HFFc6 (cell line): ENCODE measurements at regions not wholly inside any gene's neighbourhood (a gene's known extent, or its start where the extent isn't known, plus 50 kb on each side); places are given as distances from the start of the nearest gene placed in this dataset.

ENCODE experiments used
- DNase-seq: peaks from one replicate; pipeline ENCODE4 v3.0.0-alpha.2; 2018
- H3K27ac Mint-ChIP-seq: 2 replicates; pipeline ENCODE4 v1.8.0; 2020; ENCODE audit warnings: mild to moderate bottlenecking, mixed read lengths
- H3K27me3 Mint-ChIP-seq: 2 replicates; pipeline ENCODE4 v1.8.0; 2021; ENCODE audit warnings: mild to moderate bottlenecking, moderate library complexity, mixed read lengths; ENCODE audit not compliant: insufficient read depth
- H3K36me3 Mint-ChIP-seq: 2 replicates; pipeline ENCODE4 v1.8.0; 2021; ENCODE audit warnings: low read depth, mixed read lengths
- H3K4me1 Mint-ChIP-seq: 2 replicates; pipeline ENCODE4 v1.8.0; 2020; ENCODE audit warnings: low read depth, mixed read lengths
- H3K4me3 Mint-ChIP-seq: 2 replicates; pipeline ENCODE4 v1.8.0; 2020; ENCODE audit warnings: mild to moderate bottlenecking, moderate library complexity, mixed read lengths
- H3K9me3 Mint-ChIP-seq: 2 replicates; pipeline ENCODE4 v1.8.0; 2020; ENCODE audit warnings: mild to moderate bottlenecking, mixed read lengths
- TF ChIP-seq, protein P1 (sequence below): fragments of 200-600 bp; sonication (generic); IDR thresholded peaks from 2 replicates; pipeline ENCODE4 v1.5.0; 2021; ENCODE audit warnings: antibody characterized with exemption, mild to moderate bottlenecking

DNA sequence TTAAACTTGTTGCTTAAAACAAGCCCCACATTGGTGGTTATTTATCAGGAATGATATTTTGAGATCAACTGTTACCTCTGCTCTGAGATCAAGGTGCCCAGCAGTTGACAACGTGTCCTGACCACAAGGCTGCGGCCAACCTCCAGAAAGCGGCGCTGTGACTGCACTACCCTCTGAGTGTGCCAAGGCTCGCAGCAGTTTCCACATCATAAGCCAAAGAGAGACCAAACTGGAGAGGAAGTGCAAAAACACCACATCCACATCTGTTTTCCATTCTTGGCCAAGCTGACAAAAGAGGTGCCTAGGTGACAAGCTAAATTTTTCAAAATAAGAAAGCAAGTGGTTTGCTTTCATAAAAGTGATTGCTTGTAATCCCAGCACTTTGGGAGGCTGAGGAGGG lies 410.8 kb upstream of the POU3F3 start:
- no peak overlapping the region for H3K4me3 Mint-ChIP-seq
- H3K9me3 Mint-ChIP-seq: peaks cover 59% of the 10 kb centered on the region
- no peaks in the 10 kb centered on the region for H3K36me3 Mint-ChIP-seq
- H3K4me1 Mint-ChIP-seq: no peaks in the 10 kb centered on the region
- no peak for DNase-seq
- TF ChIP-seq, protein P1, sequence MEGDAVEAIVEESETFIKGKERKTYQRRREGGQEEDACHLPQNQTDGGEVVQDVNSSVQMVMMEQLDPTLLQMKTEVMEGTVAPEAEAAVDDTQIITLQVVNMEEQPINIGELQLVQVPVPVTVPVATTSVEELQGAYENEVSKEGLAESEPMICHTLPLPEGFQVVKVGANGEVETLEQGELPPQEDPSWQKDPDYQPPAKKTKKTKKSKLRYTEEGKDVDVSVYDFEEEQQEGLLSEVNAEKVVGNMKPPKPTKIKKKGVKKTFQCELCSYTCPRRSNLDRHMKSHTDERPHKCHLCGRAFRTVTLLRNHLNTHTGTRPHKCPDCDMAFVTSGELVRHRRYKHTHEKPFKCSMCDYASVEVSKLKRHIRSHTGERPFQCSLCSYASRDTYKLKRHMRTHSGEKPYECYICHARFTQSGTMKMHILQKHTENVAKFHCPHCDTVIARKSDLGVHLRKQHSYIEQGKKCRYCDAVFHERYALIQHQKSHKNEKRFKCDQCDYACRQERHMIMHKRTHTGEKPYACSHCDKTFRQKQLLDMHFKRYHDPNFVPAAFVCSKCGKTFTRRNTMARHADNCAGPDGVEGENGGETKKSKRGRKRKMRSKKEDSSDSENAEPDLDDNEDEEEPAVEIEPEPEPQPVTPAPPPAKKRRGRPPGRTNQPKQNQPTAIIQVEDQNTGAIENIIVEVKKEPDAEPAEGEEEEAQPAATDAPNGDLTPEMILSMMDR: no peak
- no peaks in the 10 kb centered on the region for H3K27me3 Mint-ChIP-seq
- H3K27ac Mint-ChIP-seq: no peak overlapping the region

DNA sequence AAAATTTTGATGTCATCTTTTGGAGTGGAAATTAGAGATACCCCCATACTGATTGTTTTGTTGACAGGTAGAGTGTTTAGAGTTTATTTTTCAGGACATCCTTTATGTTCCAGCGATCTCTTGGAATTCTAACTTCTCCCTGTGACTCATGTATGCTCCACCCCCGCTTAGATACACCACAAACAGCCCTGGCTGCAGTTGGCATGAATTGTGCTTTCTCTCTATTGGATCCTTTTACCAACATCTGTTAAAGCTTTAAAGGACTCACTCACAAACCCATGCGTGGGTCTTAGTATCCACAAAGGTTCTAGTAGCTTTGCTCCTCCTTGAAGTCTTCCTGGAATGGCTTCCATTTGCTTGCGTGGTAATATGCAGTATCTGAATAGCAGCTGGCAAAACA lies 409.5 kb upstream of the POU3F3 start:
- peaks cover 52% of the 10 kb centered on the region for H3K9me3 Mint-ChIP-seq
- H3K27me3 Mint-ChIP-seq: no peaks in the 10 kb centered on the region
- no peak overlapping the region for H3K27ac Mint-ChIP-seq
- DNase-seq: no peak
- no peak overlapping the region for H3K4me3 Mint-ChIP-seq
- TF ChIP-seq, protein P1: no peak
- no peaks in the 10 kb centered on the region for H3K36me3 Mint-ChIP-seq
- H3K4me1 Mint-ChIP-seq: no peaks in the 10 kb centered on the region

- H3K4me1 Mint-ChIP-seq: no peaks in the 10 kb centered on the region
- H3K9me3 Mint-ChIP-seq: peaks cover 52% of the 10 kb centered on the region
- no peaks in the 10 kb centered on the region for H3K27me3 Mint-ChIP-seq
- H3K4me3 Mint-ChIP-seq: no peak overlapping the region
- DNase-seq: no peak
- H3K36me3 Mint-ChIP-seq: no peaks in the 10 kb centered on the region
- no peak overlapping the region for H3K27ac Mint-ChIP-seq
- TF ChIP-seq, protein P1: no peak
These were observed 409.0 kb upstream of the POU3F3 start for GRCh38 chr2:104444889-104445288.

- no peak for DNase-seq
- no peaks in the 10 kb centered on the region for H3K27me3 Mint-ChIP-seq
- H3K4me3 Mint-ChIP-seq: no peak overlapping the region
- TF ChIP-seq, protein P1: no peak
- no peaks in the 10 kb centered on the region for H3K36me3 Mint-ChIP-seq
- peaks cover 43% of the 10 kb centered on the region for H3K9me3 Mint-ChIP-seq
- no peaks in the 10 kb centered on the region for H3K4me1 Mint-ChIP-seq
- H3K27ac Mint-ChIP-seq: no peak overlapping the region
These were observed 406.0 kb upstream of the POU3F3 start for GRCh38 chr2:104447831-104448434.

- peaks cover 49% of the 10 kb centered on the region for H3K9me3 Mint-ChIP-seq
- H3K27me3 Mint-ChIP-seq: no peaks in the 10 kb centered on the region
- no peak overlapping the region for H3K27ac Mint-ChIP-seq
- DNase-seq: no peak
- no peaks in the 10 kb centered on the region for H3K4me1 Mint-ChIP-seq
- no peaks in the 10 kb centered on the region for H3K36me3 Mint-ChIP-seq
- H3K4me3 Mint-ChIP-seq: no peak overlapping the region
- TF ChIP-seq, protein P1: no peak
These were observed 405.1 kb upstream of the POU3F3 start for GRCh38 chr2:104448661-104449440.
